ENCODE measurements at regions not wholly inside any gene's neighbourhood (a gene's known extent, or its start where the extent isn't known, plus 50 kb on each side); places are given as distances from the start of the nearest gene placed in this dataset.

DNA sequence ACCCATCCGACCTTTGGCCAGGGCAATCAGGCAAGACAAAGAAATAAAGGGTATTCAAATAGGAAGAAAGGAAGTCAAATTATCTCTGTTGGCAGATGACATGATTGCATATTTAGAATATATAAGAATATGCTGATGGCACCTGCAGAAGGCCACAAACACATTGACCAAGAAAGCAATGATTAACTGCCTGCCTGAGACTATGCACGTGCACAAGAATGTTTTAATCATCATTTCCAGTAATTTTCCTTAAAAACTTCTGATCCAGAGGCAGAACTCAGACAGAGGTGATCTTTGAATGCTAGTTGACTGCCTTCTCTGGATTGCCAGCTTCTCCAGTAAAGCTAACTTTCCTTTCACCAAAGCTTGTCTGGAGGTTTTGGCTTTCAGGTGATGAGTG, 260.2 kb downstream of the DTWD2 start:
- H3K4me1 ChIP-seq (ENCODE audit: control insufficient read depth in 2 of 2, insufficient read depth in 2 of 2, low read length in 1 of 2): no peaks in the 10 kb centered on the region
- H3K27me3 ChIP-seq (ENCODE audit: control insufficient read depth in 1 of 2, insufficient read depth in 2 of 2, low read length in 2 of 2): no peaks in the 10 kb centered on the region
- no peaks in the 10 kb centered on the region for H3K9me3 ChIP-seq (ENCODE audit: control insufficient read depth in 2 of 2, insufficient read depth in 1 of 2, low read depth in 1 of 2, low read length in 1 of 2)
- H3K27ac ChIP-seq (ENCODE audit: low read depth in 2 of 2, low read length in 1 of 2): no peak overlapping the region
- H3K4me3 ChIP-seq (ENCODE audit: low read depth in 1 of 2, low read length in 2 of 2): no peak overlapping the region
- WGBS, 2 donors: 77 to 81% methylated on average over 2 of the region's 2 CpGs
- H3K36me3 ChIP-seq (ENCODE audit: control insufficient read depth in 2 of 2, insufficient read depth in 2 of 2, low read length in 1 of 2): no peaks in the 10 kb centered on the region

DNA sequence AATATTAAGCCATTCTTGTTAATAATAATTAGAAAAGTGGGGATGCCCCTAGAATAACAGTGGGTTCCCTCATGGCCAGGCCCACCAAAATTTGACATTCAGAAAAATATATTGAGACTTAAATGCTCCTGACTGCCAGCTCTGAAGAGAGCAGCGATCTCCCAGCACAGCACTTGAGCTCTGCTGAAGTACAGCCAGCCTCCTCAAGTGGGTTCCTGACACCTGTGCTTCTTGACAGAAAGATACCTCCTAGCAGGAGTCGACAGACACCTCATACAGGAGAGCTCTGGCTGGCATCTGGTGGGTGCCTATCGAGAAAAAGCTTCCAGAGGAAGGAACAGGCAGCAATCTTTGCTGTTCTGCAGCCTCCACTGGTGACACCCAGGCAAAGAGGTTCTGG, 261.5 kb downstream of the DTWD2 start:
- WGBS, 2 donors: 70 to 77% methylated on average over 3 of the region's 3 CpGs
- H3K27ac ChIP-seq (ENCODE audit: low read depth in 2 of 2, low read length in 1 of 2): no peak overlapping the region
- H3K4me3 ChIP-seq (ENCODE audit: low read depth in 1 of 2, low read length in 2 of 2): no peak overlapping the region
- H3K4me1 ChIP-seq (ENCODE audit: control insufficient read depth in 2 of 2, insufficient read depth in 2 of 2, low read length in 1 of 2): no peaks in the 10 kb centered on the region
- H3K9me3 ChIP-seq (ENCODE audit: control insufficient read depth in 2 of 2, insufficient read depth in 1 of 2, low read depth in 1 of 2, low read length in 1 of 2): no peaks in the 10 kb centered on the region
- H3K27me3 ChIP-seq (ENCODE audit: control insufficient read depth in 1 of 2, insufficient read depth in 2 of 2, low read length in 2 of 2): no peaks in the 10 kb centered on the region
- no peaks in the 10 kb centered on the region for H3K36me3 ChIP-seq (ENCODE audit: control insufficient read depth in 2 of 2, insufficient read depth in 2 of 2, low read length in 1 of 2)

DNA sequence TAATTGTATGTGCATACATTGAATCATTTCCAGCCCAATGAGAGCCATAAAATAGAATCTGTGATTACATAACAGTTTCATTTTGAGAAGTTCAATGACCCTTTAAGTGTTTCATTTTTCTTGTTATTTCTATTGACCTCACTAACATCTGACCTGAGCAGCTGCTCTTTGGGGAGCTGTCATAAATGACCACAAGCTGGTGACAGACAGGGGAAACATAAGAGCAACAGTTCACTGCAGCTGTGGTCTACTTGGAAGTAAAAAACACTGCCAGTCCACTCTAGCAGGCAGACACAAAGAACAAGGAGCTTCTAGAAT, 265.4 kb downstream of the DTWD2 start:
- no peak overlapping the region for H3K4me3 ChIP-seq (ENCODE audit: low read depth in 1 of 2, low read length in 2 of 2)
- H3K27me3 ChIP-seq (ENCODE audit: control insufficient read depth in 1 of 2, insufficient read depth in 2 of 2, low read length in 2 of 2): no peaks in the 10 kb centered on the region
- H3K4me1 ChIP-seq (ENCODE audit: control insufficient read depth in 2 of 2, insufficient read depth in 2 of 2, low read length in 1 of 2): no peaks in the 10 kb centered on the region
- no peaks in the 10 kb centered on the region for H3K36me3 ChIP-seq (ENCODE audit: control insufficient read depth in 2 of 2, insufficient read depth in 2 of 2, low read length in 1 of 2)
- no peak overlapping the region for H3K27ac ChIP-seq (ENCODE audit: low read depth in 2 of 2, low read length in 1 of 2)
- no peaks in the 10 kb centered on the region for H3K9me3 ChIP-seq (ENCODE audit: control insufficient read depth in 2 of 2, insufficient read depth in 1 of 2, low read depth in 1 of 2, low read length in 1 of 2)

DNA sequence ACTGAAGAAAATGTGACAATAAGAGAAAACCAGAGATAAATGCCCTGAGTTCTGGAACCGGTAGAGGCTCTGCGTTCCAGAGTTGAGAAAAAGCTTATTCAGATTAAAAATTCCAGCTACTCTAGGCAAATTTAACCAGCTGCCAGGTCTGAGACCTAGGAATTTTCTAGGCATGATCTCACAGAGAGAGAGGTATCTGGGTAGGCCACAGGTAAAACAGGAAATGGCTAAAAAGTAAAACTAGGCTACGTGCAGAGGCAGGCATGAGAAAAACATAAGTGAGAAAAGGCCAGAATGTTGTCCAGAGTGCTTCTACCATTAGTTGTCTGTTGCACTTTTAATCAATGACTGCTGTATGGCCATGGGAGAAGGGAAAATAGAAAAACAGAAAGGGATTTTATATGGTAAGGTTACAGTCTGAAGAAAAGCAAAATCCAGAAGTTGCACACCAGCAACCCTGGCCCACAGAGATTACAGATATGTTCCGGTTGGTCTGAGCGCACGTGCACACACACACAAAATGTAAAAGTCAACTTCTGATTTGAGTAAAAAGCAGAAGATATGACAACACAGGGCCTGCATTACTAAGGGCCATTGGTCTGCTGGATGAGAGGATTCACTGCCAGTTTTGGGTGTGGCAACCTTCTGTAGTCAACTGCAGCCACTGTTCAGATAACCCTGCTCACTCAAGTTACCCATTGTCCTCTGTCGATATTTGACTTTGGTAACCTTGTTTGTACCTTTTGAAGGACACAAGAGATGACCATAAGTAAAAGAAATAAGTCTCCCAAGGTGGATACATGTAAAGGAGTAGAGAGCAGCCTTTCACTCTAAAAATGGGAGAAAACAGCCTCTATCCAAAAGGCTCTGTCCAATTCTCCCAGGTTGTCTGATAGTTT, 266.0 kb downstream of the DTWD2 start:
- H3K27ac ChIP-seq (ENCODE audit: low read depth in 2 of 2, low read length in 1 of 2): no peak overlapping the region
- no peaks in the 10 kb centered on the region for H3K4me1 ChIP-seq (ENCODE audit: control insufficient read depth in 2 of 2, insufficient read depth in 2 of 2, low read length in 1 of 2)
- no peaks in the 10 kb centered on the region for H3K36me3 ChIP-seq (ENCODE audit: control insufficient read depth in 2 of 2, insufficient read depth in 2 of 2, low read length in 1 of 2)
- WGBS, 2 donors: 78 to 86% methylated on average over 7 of the region's 7 CpGs
- H3K27me3 ChIP-seq (ENCODE audit: control insufficient read depth in 1 of 2, insufficient read depth in 2 of 2, low read length in 2 of 2): no peaks in the 10 kb centered on the region
- H3K4me3 ChIP-seq (ENCODE audit: low read depth in 1 of 2, low read length in 2 of 2): no peak overlapping the region
- no peaks in the 10 kb centered on the region for H3K9me3 ChIP-seq (ENCODE audit: control insufficient read depth in 2 of 2, insufficient read depth in 1 of 2, low read depth in 1 of 2, low read length in 1 of 2)

DNA sequence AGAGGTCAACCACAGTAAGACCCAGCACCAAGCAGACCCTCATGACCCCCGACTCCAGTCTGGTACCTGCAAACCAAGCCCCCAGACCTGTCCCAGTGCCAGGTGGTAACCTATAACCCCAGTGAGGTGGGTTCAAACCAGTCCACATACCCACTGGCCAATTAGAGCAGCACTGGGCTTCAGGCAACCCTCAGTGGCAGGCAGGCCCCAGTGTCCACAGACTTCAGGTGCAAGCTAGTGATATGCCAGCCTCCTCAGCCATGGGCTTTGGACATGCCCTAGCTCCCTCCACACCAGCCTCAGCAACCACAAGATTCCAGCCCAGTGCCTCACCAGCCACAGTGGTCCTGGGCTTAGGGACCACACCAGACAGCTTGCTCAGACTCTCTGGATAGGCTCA, 276.6 kb downstream of the DTWD2 start:
- Histone ChIP-seq H3K27ac (ENCODE audit: low read depth in 2 of 2, low read length in 1 of 2) (no peak overlapping the region), H3K27me3 (ENCODE audit: control insufficient read depth in 1 of 2, insufficient read depth in 2 of 2, low read length in 2 of 2) (no peaks in the 10 kb centered on the region), H3K9me3 (ENCODE audit: control insufficient read depth in 2 of 2, insufficient read depth in 1 of 2, low read depth in 1 of 2, low read length in 1 of 2) (peaks cover 0 to 6% of the 10 kb centered on the region in 2 donors), H3K4me3 (ENCODE audit: low read depth in 1 of 2, low read length in 2 of 2) (no peak overlapping the region), H3K4me1 (ENCODE audit: control insufficient read depth in 2 of 2, insufficient read depth in 2 of 2, low read length in 1 of 2) (no peaks in the 10 kb centered on the region), H3K36me3 (ENCODE audit: control insufficient read depth in 2 of 2, insufficient read depth in 2 of 2, low read length in 1 of 2) (no peaks in the 10 kb centered on the region)
- 71 to 84% methylated on average over 1 of the region's 1 CpG for WGBS, 2 donors

DNA sequence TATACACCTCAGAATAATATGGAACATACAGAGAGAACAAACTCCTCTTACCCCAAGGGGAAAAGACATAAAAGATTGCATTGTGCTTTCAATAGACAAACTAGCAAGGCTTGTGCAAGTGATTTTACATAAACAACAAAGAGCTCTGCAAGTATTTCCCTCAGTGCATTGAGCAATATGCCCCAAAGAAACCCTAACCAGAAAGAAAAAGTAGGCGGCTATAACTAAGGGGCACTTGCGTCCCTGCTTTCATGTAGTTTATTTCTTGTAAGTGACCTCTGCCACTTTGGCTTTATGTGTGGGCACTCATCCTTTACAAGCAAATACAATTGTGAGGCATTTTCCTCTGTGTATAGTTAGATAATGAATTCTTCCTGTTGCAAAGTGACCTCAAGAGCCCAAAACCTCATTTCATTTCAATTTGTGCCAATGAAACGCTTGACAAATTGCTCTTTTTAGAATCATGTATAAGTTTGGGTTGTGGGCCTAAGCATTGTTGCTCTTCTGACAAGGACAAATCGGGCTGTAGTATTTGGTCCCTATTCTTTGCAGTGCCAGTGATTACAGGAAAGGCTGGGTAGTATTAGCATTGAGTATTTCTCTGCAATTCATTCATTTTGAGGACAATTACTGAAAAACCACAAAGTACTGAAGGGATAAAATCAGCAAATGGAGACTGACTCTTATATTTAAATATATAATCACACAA, 282.2 kb downstream of the DTWD2 start:
- Histone ChIP-seq H3K9me3 (ENCODE audit: control insufficient read depth in 2 of 2, insufficient read depth in 1 of 2, low read depth in 1 of 2, low read length in 1 of 2) (peaks cover 0 to 6% of the 10 kb centered on the region in 2 donors), H3K27ac (ENCODE audit: low read depth in 2 of 2, low read length in 1 of 2) (no peak overlapping the region), H3K36me3 (ENCODE audit: control insufficient read depth in 2 of 2, insufficient read depth in 2 of 2, low read length in 1 of 2) (no peaks in the 10 kb centered on the region), H3K4me1 (ENCODE audit: control insufficient read depth in 2 of 2, insufficient read depth in 2 of 2, low read length in 1 of 2) (no peaks in the 10 kb centered on the region), H3K27me3 (ENCODE audit: control insufficient read depth in 1 of 2, insufficient read depth in 2 of 2, low read length in 2 of 2) (no peaks in the 10 kb centered on the region), H3K4me3 (ENCODE audit: low read depth in 1 of 2, low read length in 2 of 2) (no peak overlapping the region)
- WGBS, 2 donors: 68 to 84% methylated on average over 4 of the region's 4 CpGs

DNA sequence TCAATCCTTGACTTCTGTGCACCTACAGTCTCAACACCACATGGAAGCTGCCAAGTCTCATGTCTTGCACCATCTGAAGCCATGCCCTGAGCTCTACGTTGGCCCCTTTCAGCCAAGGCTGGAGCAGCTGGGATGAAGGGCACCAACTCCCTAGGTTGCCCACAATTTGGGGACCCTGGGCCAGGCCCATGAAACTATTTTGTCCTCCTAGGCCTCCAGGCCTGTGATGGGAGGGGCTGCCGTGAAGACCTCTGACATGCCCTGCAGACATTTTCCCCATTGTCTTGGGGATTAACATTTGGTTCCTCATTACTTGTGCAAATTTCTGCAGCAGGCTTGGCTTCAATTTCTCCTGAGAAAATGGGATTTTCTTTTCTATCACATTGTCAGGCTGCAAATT, 285.1 kb downstream of the DTWD2 start:
- Histone ChIP-seq H3K27me3 (ENCODE audit: control insufficient read depth in 1 of 2, insufficient read depth in 2 of 2, low read length in 2 of 2) (no peaks in the 10 kb centered on the region), H3K4me1 (ENCODE audit: control insufficient read depth in 2 of 2, insufficient read depth in 2 of 2, low read length in 1 of 2) (no peaks in the 10 kb centered on the region), H3K9me3 (ENCODE audit: control insufficient read depth in 2 of 2, insufficient read depth in 1 of 2, low read depth in 1 of 2, low read length in 1 of 2) (peaks cover 0 to 6% of the 10 kb centered on the region in 2 donors), H3K36me3 (ENCODE audit: control insufficient read depth in 2 of 2, insufficient read depth in 2 of 2, low read length in 1 of 2) (no peaks in the 10 kb centered on the region), H3K27ac (ENCODE audit: low read depth in 2 of 2, low read length in 1 of 2) (no peak overlapping the region), H3K4me3 (ENCODE audit: low read depth in 1 of 2, low read length in 2 of 2) (no peak overlapping the region)
- WGBS, 2 donors: 76% methylated on average over 2 of the region's 2 CpGs

DNA sequence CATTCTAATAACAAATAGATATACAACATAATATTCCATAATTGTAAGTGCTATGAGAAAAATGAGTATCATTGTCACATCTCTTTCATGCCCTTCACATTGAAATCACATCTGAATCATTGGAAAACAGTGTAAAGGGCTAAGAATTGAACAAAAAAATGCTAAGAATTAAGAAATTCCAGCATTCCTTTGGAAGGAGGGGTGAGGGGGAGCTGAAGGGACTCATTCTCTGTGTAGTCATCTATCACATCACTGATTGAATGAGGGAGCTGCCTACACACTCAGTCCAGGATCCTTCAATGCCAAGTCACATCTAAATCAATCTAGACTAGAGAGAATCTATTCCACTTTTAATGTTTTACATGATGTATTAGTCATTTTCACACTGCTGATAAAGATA, 286.6 kb downstream of the DTWD2 start:
- Histone ChIP-seq H3K4me3 (ENCODE audit: low read depth in 1 of 2, low read length in 2 of 2) (no peak overlapping the region), H3K27me3 (ENCODE audit: control insufficient read depth in 1 of 2, insufficient read depth in 2 of 2, low read length in 2 of 2) (no peaks in the 10 kb centered on the region), H3K9me3 (ENCODE audit: control insufficient read depth in 2 of 2, insufficient read depth in 1 of 2, low read depth in 1 of 2, low read length in 1 of 2) (peaks cover 0 to 6% of the 10 kb centered on the region in 2 donors), H3K36me3 (ENCODE audit: control insufficient read depth in 2 of 2, insufficient read depth in 2 of 2, low read length in 1 of 2) (no peaks in the 10 kb centered on the region), H3K27ac (ENCODE audit: low read depth in 2 of 2, low read length in 1 of 2) (no peak overlapping the region), H3K4me1 (ENCODE audit: control insufficient read depth in 2 of 2, insufficient read depth in 2 of 2, low read length in 1 of 2) (no peaks in the 10 kb centered on the region)

DNA sequence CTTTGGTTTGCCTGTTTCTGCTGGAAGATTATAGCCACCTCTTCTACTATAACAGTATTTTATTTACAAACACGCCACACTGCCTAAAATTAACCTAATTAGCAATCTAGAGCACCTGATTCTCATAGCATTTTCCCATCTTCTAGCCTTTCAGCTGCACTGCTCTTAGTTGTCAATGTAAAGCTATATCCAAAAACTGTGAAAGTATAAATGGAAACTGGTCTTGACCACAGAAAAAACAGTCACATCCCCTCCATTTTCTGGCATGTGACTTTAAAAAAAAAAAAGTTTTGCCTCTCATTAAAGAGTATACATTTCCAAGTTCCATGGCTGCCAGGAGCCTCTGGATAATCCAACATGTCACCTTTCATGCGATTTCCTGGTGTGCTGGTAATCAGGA, 287.8 kb downstream of the DTWD2 start:
- WGBS, 2 donors: 36 to 39% methylated on average over 2 of the region's 2 CpGs
- Histone ChIP-seq H3K27me3 (ENCODE audit: control insufficient read depth in 1 of 2, insufficient read depth in 2 of 2, low read length in 2 of 2) (no peaks in the 10 kb centered on the region), H3K27ac (ENCODE audit: low read depth in 2 of 2, low read length in 1 of 2) (no peak overlapping the region), H3K4me1 (ENCODE audit: control insufficient read depth in 2 of 2, insufficient read depth in 2 of 2, low read length in 1 of 2) (no peaks in the 10 kb centered on the region), H3K9me3 (ENCODE audit: control insufficient read depth in 2 of 2, insufficient read depth in 1 of 2, low read depth in 1 of 2, low read length in 1 of 2) (peaks cover 0 to 6% of the 10 kb centered on the region in 2 donors), H3K4me3 (ENCODE audit: low read depth in 1 of 2, low read length in 2 of 2) (no peak overlapping the region), H3K36me3 (ENCODE audit: control insufficient read depth in 2 of 2, insufficient read depth in 2 of 2, low read length in 1 of 2) (no peaks in the 10 kb centered on the region)

DNA sequence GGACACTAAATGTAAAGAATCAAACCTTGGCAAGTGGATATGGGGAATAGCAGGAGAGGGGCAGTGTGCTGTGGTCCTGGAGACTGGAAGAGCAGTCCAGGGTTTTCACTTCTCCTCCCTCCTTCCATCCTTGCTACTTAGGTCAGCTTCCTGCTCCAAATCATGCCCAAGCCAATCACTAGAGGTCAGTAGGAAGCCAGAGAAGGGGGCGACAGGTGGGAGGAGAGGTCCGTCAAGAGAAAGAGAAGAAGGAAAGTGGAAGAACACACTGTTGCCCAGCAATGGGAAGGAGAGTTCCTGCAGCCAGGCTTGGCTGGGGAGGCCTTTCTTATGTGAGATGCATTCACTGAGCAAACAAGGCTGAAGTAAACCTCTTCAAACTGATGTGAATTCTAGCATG, 289.6 kb downstream of the DTWD2 start:
- Histone ChIP-seq H3K27ac (ENCODE audit: low read depth in 2 of 2, low read length in 1 of 2) (no peak overlapping the region), H3K9me3 (ENCODE audit: control insufficient read depth in 2 of 2, insufficient read depth in 1 of 2, low read depth in 1 of 2, low read length in 1 of 2) (peaks cover 0 to 6% of the 10 kb centered on the region in 2 donors), H3K4me1 (ENCODE audit: control insufficient read depth in 2 of 2, insufficient read depth in 2 of 2, low read length in 1 of 2) (no peaks in the 10 kb centered on the region), H3K4me3 (ENCODE audit: low read depth in 1 of 2, low read length in 2 of 2) (no peak overlapping the region), H3K27me3 (ENCODE audit: control insufficient read depth in 1 of 2, insufficient read depth in 2 of 2, low read length in 2 of 2) (no peaks in the 10 kb centered on the region), H3K36me3 (ENCODE audit: control insufficient read depth in 2 of 2, insufficient read depth in 2 of 2, low read length in 1 of 2) (no peaks in the 10 kb centered on the region)
- WGBS, 2 donors: 55 to 62% methylated on average over 2 of the region's 2 CpGs
